A549 (cell line): ENCODE measurements at regions not wholly inside any gene's neighbourhood (a gene's known extent, or its start where the extent isn't known, plus 50 kb on each side); places are given as distances from the start of the nearest gene placed in this dataset.

Experiments
- ESRRA ChIP-seq: fragments of 150-350 bp; IDR thresholded peaks from 2 replicates; pipeline ENCODE4 v1.6.1; 2014; ENCODE audit warnings: mild to moderate bottlenecking, low read length, borderline replicate concordance
- HOXA7 ChIP-seq: fragments of 250-450 bp; sonication (Bioruptor Pico); IDR thresholded peaks from 2 replicates; pipeline ENCODE4 v1.5.0; 2020; ENCODE audit warnings: mild to moderate bottlenecking, moderate library complexity
- MAFK ChIP-seq: fragments of 450-650 bp; IDR thresholded peaks from 2 replicates; pipeline ENCODE4 v1.6.1; 2014; ENCODE audit not compliant: partially characterized antibody
- TF ChIP-seq, protein P1 (sequence below): fragments of >200 bp; sonication (Bioruptor Twin); formaldehyde crosslinking; IDR thresholded peaks from 3 replicates; pipeline ENCODE4 v1.5.1; 2016

DNA sequence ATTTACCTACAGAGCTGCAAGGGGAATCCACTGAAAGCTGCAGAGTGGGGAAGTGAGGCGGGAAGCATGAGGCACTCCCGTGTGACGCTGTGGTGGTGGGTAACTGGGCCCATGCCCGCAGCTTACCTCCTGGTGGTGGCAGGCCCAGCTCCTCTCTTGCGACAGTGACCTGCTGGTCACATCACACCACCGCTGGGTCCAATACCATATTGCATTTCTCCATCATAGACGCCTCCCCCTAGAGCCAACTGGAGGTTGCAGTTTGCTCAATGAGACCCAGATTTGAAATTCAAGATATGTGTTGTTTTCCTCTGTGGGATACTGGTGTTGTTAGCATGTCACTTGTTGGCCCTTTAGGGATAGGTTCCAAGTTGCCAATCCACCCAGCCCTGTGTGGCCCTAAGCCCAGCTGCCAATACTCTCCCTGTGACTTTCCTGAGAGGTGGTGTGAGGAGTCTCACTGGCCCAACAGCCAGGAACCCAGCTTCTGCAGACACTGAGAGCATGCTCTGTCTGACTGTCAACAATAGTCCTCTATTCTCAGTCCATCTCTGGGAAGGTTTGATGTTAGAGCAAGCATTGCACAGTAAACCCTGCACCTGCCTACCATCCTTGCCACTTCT, 428.3 kb downstream of the GADD45G start:
- TF ChIP-seq, protein P1, sequence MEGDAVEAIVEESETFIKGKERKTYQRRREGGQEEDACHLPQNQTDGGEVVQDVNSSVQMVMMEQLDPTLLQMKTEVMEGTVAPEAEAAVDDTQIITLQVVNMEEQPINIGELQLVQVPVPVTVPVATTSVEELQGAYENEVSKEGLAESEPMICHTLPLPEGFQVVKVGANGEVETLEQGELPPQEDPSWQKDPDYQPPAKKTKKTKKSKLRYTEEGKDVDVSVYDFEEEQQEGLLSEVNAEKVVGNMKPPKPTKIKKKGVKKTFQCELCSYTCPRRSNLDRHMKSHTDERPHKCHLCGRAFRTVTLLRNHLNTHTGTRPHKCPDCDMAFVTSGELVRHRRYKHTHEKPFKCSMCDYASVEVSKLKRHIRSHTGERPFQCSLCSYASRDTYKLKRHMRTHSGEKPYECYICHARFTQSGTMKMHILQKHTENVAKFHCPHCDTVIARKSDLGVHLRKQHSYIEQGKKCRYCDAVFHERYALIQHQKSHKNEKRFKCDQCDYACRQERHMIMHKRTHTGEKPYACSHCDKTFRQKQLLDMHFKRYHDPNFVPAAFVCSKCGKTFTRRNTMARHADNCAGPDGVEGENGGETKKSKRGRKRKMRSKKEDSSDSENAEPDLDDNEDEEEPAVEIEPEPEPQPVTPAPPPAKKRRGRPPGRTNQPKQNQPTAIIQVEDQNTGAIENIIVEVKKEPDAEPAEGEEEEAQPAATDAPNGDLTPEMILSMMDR: no peak
- TF ChIP-seq MAFK: no peak
- no peak for TF ChIP-seq ESRRA
- TF ChIP-seq HOXA7 (CRISPR knock-in tag): no peak
